CD4-positive, CD25-positive, alpha-beta regulatory T cell (primary cell): ENCODE measurements at regions not wholly inside any gene's neighbourhood (a gene's known extent, or its start where the extent isn't known, plus 50 kb on each side); places are given as distances from the start of the nearest gene placed in this dataset.
"Not testable (repeated sequence)": the region's sequence is repeated elsewhere in the genome, so short reads cannot be mapped to it uniquely, and the experiment has no call there.

ENCODE experiments used
- ATAC-seq, 2 donors: fragments of 150-1000 bp; cut with Tn5 transposase; one replicate each; pipeline ENCODE4 v1.10.0; 2021; ENCODE audit warnings: low read depth in 2 of 2, moderate number of reproducible peaks in 2 of 2, moderate library complexity in 1 of 2
- DNase-seq, 3 donors: peaks; one replicate each; pipeline versions ENCODE4 v3.0.0 to v3.0.0-alpha.2; 2012 to 2022; ENCODE audit warnings: mixed read lengths in 1 of 3
- H3K27ac ChIP-seq: one replicate; pipeline ENCODE4 v1.7.0; 2013; ENCODE audit warnings: mild to moderate bottlenecking, low read length; ENCODE audit not compliant: insufficient read depth, poor library complexity, severe bottlenecking
- H3K27me3 ChIP-seq: one replicate; pipeline ENCODE4 v1.7.0; 2013; ENCODE audit warnings: low read length; ENCODE audit not compliant: control insufficient read depth, insufficient read depth
- H3K36me3 ChIP-seq: one replicate; pipeline ENCODE4 v1.7.0; 2013; ENCODE audit warnings: mild to moderate bottlenecking, low read length, moderate library complexity; ENCODE audit not compliant: control insufficient read depth, insufficient read depth
- H3K4me1 ChIP-seq: 2 replicates; pipeline ENCODE4 v1.7.0; 2013; ENCODE audit warnings: mild to moderate bottlenecking, low read length; ENCODE audit not compliant: insufficient read depth, control insufficient read depth, poor library complexity, severe bottlenecking
- H3K4me3 ChIP-seq: one replicate; pipeline ENCODE4 v1.7.0; 2013; ENCODE audit warnings: low read depth, mild to moderate bottlenecking, low read length, moderate library complexity
- H3K9me3 ChIP-seq, 2 experiments: 1 replicate in 1 of 2; 2 replicates in 1 of 2; pipeline ENCODE4 v1.7.0; 2013; ENCODE audit warnings: low read length in 2 of 2, mild to moderate bottlenecking in 1 of 2, moderate library complexity in 1 of 2; ENCODE audit not compliant: control insufficient read depth in 2 of 2
- H3K27ac Mint-ChIP-seq, 3 donors: one replicate each; pipeline ENCODE4 v1.8.0; 2020 to 2022; ENCODE audit warnings: mild to moderate bottlenecking in 3 of 3, mixed read lengths in 3 of 3, moderate library complexity in 2 of 3
- H3K27me3 Mint-ChIP-seq: one replicate; pipeline ENCODE4 v1.8.0; 2022; ENCODE audit warnings: mild to moderate bottlenecking, mixed read lengths
- H3K36me3 Mint-ChIP-seq: one replicate; pipeline ENCODE4 v1.8.0; 2020; ENCODE audit warnings: mixed read lengths
- H3K4me1 Mint-ChIP-seq, 4 donors: one replicate each; pipeline ENCODE4 v1.8.0; 2020 to 2022; ENCODE audit warnings: mixed read lengths in 4 of 4, mild to moderate bottlenecking in 1 of 4
- H3K4me3 Mint-ChIP-seq, 4 donors: one replicate each; pipeline ENCODE4 v1.8.0; 2020 to 2022; ENCODE audit warnings: mild to moderate bottlenecking in 4 of 4, mixed read lengths in 4 of 4, moderate library complexity in 3 of 4
- H3K9me3 Mint-ChIP-seq, 7 donors: one replicate each; pipeline ENCODE4 v1.8.0; 2020 to 2022; ENCODE audit warnings: mixed read lengths in 7 of 7, mild to moderate bottlenecking in 3 of 7, moderate library complexity in 2 of 7

DNA sequence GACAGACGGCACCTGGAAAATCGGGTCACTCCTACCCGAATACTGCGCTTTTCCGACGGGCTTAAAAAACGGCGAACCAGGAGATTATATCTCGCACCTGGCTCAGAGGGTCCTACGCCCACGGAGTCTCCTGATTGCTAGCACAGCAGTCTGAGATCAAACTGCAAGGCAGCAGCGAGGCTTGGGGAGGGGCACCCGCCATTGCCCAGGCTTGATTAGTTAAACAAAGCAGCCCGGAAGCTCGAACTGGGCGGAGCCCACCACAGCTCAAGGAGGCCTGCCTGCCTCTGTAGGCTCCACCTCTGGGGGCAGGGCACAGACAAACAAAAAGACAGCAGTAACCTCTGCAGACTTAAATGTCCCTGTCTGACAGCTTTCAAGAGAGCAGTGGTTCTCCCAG lies 197.5 kb upstream of the FAT3 start:
- not testable (repeated sequence) for H3K27me3 ChIP-seq, H3K36me3 Mint-ChIP-seq, DNase-seq, H3K27ac Mint-ChIP-seq, H3K9me3 ChIP-seq, H3K4me3 Mint-ChIP-seq, H3K36me3 ChIP-seq, H3K4me1 Mint-ChIP-seq, H3K27ac ChIP-seq, H3K27me3 Mint-ChIP-seq, H3K4me3 ChIP-seq, ATAC-seq, H3K4me1 ChIP-seq
- H3K9me3 Mint-ChIP-seq = peaks cover 0 to 18% (median 8%) of the 10 kb centered on the region in 7 donors

DNA sequence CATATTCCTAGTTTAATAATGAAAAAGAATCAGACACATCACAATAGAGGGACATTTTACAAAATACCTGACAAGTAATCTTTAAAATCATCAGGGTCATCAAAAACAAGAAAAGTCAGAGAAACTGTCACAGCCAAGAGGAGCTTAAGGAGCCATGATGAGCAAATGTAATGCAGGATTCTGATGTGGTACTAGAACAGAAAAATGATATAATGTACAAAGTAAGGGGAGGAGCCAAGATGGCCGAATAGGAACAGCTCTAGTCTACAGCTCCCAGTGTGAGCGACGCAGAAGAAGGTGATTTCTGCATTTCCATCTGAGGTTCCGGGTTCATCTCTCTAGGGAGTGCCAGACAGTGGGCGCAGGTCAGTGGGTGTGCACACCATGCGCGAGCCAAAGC lies 198.0 kb upstream of the FAT3 start:
- no peak overlapping the region for H3K4me3 ChIP-seq
- Mint-ChIP-seq H3K4me1 (no peaks in the 10 kb centered on the region), H3K27me3 (no peaks in the 10 kb centered on the region), H3K9me3 (peaks cover 0 to 18% (median 8%) of the 10 kb centered on the region in 7 donors), H3K4me3 (no peak overlapping the region), H3K27ac (no peak overlapping the region), H3K36me3 (no peaks in the 10 kb centered on the region)
- no peak for ATAC-seq
- no peaks in the 10 kb centered on the region for H3K27me3 ChIP-seq
- no peak for DNase-seq
- no peak overlapping the region for H3K27ac ChIP-seq
- no peaks in the 10 kb centered on the region for H3K9me3 ChIP-seq
- no peaks in the 10 kb centered on the region for H3K4me1 ChIP-seq
- H3K36me3 ChIP-seq = no peaks in the 10 kb centered on the region

DNA sequence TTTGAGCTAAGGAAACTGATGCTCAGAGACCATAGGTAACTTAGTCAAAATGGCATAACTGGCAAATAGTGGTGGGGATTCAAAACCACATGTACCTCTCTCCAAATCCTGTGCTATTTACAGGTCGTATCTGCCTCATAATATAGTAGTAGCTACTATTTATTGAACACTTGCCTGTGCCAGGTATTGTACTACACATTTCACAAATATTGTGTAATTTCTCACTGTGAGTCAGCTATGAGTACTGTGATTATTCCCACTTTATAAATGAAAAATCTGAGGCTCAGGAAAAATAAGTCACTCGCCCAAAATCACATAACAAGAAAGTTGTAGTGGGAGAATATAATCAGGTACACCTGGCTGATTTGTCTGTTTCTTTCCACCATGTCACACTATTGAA lies 199.8 kb upstream of the FAT3 start:
- no peak for DNase-seq
- H3K36me3 ChIP-seq = no peaks in the 10 kb centered on the region
- ATAC-seq = no peak
- no peaks in the 10 kb centered on the region for H3K27me3 Mint-ChIP-seq
- H3K36me3 Mint-ChIP-seq = no peaks in the 10 kb centered on the region
- no peaks in the 10 kb centered on the region for H3K27me3 ChIP-seq
- H3K4me3 Mint-ChIP-seq = no peak overlapping the region
- H3K27ac Mint-ChIP-seq = no peak overlapping the region
- H3K9me3 ChIP-seq = no peaks in the 10 kb centered on the region
- no peaks in the 10 kb centered on the region for H3K4me1 Mint-ChIP-seq
- no peaks in the 10 kb centered on the region for H3K4me1 ChIP-seq
- no peak overlapping the region for H3K27ac ChIP-seq
- H3K4me3 ChIP-seq = no peak overlapping the region
- peaks cover 0 to 18% (median 10%) of the 10 kb centered on the region in 7 donors for H3K9me3 Mint-ChIP-seq

DNA sequence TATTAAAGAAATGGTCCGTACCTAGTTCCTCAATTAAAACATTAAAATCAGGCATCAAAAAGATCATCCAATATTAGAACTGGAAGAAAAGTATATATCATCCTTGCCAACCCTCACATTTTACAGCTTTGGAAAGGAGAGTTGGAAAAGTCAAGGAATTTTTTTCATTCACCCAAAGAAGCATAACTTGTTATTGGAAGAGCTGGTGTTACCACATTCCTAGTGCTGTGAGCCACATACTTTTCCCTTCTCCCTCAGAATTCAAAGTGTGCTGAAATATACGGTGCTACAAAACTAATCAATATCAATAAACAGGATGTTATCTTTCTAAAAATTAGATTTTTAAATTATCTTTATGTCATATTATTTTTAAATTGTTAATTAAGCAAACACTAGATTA lies 202.1 kb upstream of the FAT3 start:
- Mint-ChIP-seq H3K9me3 (peaks cover 0 to 27% (median 11%) of the 10 kb centered on the region in 7 donors), H3K4me3 (no peak overlapping the region), H3K4me1 (no peaks in the 10 kb centered on the region), H3K27me3 (no peaks in the 10 kb centered on the region), H3K27ac (peak overlapping the region in 1 of 3 donors; percentile 40), H3K36me3 (no peaks in the 10 kb centered on the region)
- peaks cover 2 to 10% of the 10 kb centered on the region in 2 experiments for H3K9me3 ChIP-seq
- no peak overlapping the region for H3K27ac ChIP-seq
- H3K4me1 ChIP-seq = no peaks in the 10 kb centered on the region
- no peaks in the 10 kb centered on the region for H3K27me3 ChIP-seq
- DNase-seq (no peak), ATAC-seq (no peak)
- H3K36me3 ChIP-seq = no peaks in the 10 kb centered on the region
- H3K4me3 ChIP-seq = no peak overlapping the region

DNA sequence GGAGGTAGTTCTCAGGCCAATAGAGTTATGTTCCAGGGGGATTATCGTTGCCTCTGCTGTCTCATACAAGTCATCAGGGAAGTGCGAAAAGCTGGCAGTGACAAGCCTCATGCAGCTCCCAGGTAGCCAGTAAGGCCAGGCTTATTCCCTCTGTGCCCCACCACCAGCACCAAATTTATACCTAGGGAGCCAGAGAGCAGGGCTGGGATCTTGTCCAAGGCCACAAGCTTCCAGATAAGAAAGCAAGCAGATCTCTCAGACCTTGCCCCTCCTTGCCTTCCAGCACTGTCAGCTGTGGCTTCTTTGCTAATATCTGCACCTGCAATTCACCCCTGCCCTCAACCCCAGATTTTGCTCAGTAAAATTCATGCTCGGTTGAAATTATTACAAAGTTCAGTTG lies 206.3 kb upstream of the FAT3 start:
- no peaks in the 10 kb centered on the region for H3K36me3 Mint-ChIP-seq
- no peaks in the 10 kb centered on the region for H3K27me3 Mint-ChIP-seq
- no peak for ATAC-seq
- peaks cover 0 to 30% (median 9%) of the 10 kb centered on the region in 7 donors for H3K9me3 Mint-ChIP-seq
- H3K4me1 Mint-ChIP-seq = no peaks in the 10 kb centered on the region
- H3K9me3 ChIP-seq = peaks cover 11 to 16% of the 10 kb centered on the region in 2 experiments
- no peaks in the 10 kb centered on the region for H3K4me1 ChIP-seq
- no peaks in the 10 kb centered on the region for H3K27me3 ChIP-seq
- no peak overlapping the region for H3K4me3 Mint-ChIP-seq
- H3K27ac ChIP-seq = no peak overlapping the region
- H3K4me3 ChIP-seq = no peak overlapping the region
- H3K36me3 ChIP-seq = no peaks in the 10 kb centered on the region
- DNase-seq = no peak
- H3K27ac Mint-ChIP-seq = no peak overlapping the region

DNA sequence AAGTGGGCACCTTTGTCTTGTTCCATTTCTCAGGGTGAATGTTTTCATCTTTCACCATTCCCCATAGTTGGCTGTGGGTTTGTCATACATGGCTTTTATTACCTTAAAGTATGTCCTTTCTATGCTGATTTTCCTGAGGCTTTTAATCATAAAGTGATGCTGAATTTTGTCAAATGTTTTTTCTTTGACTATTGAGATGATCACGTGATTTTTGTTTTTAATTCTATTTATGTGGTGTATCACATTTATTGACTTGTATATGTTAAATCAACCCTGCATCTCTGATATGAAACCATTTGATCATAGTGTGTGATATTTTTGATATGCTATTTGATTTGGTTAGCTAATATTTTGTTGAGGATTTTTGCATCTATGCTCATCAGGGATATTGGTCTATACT lies 216.4 kb upstream of the FAT3 start:
- Mint-ChIP-seq H3K27me3 (no peaks in the 10 kb centered on the region), H3K27ac (no peak overlapping the region), H3K4me3 (no peak overlapping the region), H3K4me1 (no peaks in the 10 kb centered on the region), H3K9me3 (peaks cover 0 to 24% (median 3%) of the 10 kb centered on the region in 7 donors), H3K36me3 (no peaks in the 10 kb centered on the region)
- no peaks in the 10 kb centered on the region for H3K36me3 ChIP-seq
- H3K27ac ChIP-seq = no peak overlapping the region
- no peaks in the 10 kb centered on the region for H3K27me3 ChIP-seq
- no peaks in the 10 kb centered on the region for H3K4me1 ChIP-seq
- no peak overlapping the region for H3K4me3 ChIP-seq
- no peak for ATAC-seq
- no peaks in the 10 kb centered on the region for H3K9me3 ChIP-seq
- no peak for DNase-seq

DNA sequence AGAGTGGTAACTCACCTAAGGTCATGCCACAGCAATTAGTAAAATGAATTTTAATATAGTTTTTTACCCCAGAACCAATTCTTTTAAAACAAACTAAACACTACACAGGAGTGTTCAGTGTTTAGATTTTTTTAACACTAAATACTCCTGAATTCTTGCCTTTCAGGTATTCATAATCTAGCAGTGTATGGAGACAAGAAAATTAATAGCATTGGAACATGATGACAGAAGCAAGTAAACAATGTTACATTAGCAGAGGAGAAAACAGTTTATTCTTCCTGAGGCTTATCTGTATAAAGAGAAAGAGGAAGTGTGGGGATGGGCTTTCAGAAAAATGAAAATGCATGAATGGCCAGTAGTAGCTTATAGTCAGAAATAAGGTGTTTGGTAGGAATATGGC lies 222.1 kb upstream of the FAT3 start:
- Histone ChIP-seq H3K27me3 (no peaks in the 10 kb centered on the region), H3K4me3 (no peak overlapping the region), H3K4me1 (no peaks in the 10 kb centered on the region), H3K9me3 (no peaks in the 10 kb centered on the region), H3K27ac (no peak overlapping the region), H3K36me3 (no peaks in the 10 kb centered on the region)
- peaks cover 0 to 13% (median 4%) of the 10 kb centered on the region in 7 donors for H3K9me3 Mint-ChIP-seq
- no peaks in the 10 kb centered on the region for H3K4me1 Mint-ChIP-seq
- no peaks in the 10 kb centered on the region for H3K36me3 Mint-ChIP-seq
- H3K27ac Mint-ChIP-seq = no peak overlapping the region
- no peak overlapping the region for H3K4me3 Mint-ChIP-seq
- H3K27me3 Mint-ChIP-seq = no peaks in the 10 kb centered on the region
- DNase-seq = no peak
- no peak for ATAC-seq

DNA sequence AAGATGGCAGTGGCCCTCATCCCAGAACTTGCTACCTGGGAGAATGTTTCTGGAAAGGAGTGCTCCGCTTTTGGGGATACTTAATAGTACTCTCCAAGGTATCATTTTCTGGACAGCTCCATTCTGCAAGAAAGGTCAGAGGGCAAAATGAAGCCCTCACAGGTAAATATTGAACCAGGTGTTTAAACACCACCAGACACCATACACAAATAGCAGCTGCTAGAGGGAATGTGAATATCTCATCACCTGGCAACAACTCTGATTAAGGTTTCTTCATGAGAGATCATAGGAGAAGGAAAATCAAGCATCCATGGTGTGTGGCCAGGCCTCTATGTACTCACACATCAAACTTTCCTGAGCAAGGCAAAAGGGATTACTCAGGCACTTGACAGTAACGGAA lies 226.1 kb upstream of the FAT3 start:
- Mint-ChIP-seq H3K4me3 (no peak overlapping the region), H3K4me1 (no peaks in the 10 kb centered on the region), H3K36me3 (no peaks in the 10 kb centered on the region), H3K27ac (no peak overlapping the region), H3K9me3 (peaks cover 1 to 19% (median 10%) of the 10 kb centered on the region in 7 donors), H3K27me3 (no peaks in the 10 kb centered on the region)
- no peaks in the 10 kb centered on the region for H3K27me3 ChIP-seq
- H3K36me3 ChIP-seq = no peaks in the 10 kb centered on the region
- no peak overlapping the region for H3K27ac ChIP-seq
- DNase-seq = no peak
- H3K4me1 ChIP-seq = no peaks in the 10 kb centered on the region
- no peak overlapping the region for H3K4me3 ChIP-seq
- no peak for ATAC-seq
- no peaks in the 10 kb centered on the region for H3K9me3 ChIP-seq
